Ovary (tissue), 3 donors: ENCODE measurements at regions not wholly inside any gene's neighbourhood (a gene's known extent, or its start where the extent isn't known, plus 50 kb on each side); places are given as distances from the start of the nearest gene placed in this dataset.

Source experiments
- EP300 ChIP-seq: sonication (generic); formaldehyde crosslinking; IDR thresholded peaks from one replicate; pipeline ENCODE4 v1.6.1; 2017; ENCODE audit warnings: antibody characterized with exemption
- POLR2A ChIP-seq: fragments of 450-650 bp; IDR thresholded peaks from one replicate; pipeline ENCODE4 v1.6.1; 2017; ENCODE audit warnings: antibody characterized with exemption, mild to moderate bottlenecking, moderate library complexity
- TF ChIP-seq, protein P1 (sequence below), 3 donors: fragments of 450-650 bp in 2 of 3; fragments of 200-600 bp in 1 of 3; IDR thresholded peaks; one replicate each; pipeline versions ENCODE4 v1.5.1 to v1.8.0; 2016 to 2022; ENCODE audit warnings: antibody characterized with exemption in 3 of 3, mild to moderate bottlenecking in 1 of 3
- donor health status: DM: no; HTN: no; CAD: no.

DNA sequence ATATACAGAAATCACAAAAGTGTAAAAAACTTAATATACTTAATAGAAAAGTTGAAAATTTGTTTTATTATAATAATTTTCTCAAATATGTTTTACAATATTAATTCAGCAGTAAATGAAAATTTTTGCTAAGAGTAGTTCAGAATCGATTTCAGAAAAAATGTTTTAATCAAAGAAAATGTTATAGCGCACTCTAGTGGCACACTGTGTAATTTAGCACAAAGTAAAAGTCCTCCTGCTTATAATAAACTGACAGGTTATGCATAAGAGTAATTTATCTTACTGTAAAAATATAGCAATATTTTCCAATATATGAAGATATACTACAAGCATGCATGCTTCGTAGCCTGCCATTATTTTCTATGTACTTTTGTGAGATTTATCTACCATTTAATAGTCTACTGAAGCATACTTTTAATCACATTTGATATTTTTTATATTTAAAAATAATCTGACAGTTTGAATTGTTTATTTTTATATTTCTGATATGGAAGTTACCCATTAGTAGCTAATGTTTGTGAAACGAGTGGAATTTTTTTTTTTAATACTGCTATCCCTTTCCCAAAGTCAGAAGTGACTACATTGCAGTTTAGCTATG, 217.9 kb upstream of the KLHL4 start:
- TF ChIP-seq, protein P1, sequence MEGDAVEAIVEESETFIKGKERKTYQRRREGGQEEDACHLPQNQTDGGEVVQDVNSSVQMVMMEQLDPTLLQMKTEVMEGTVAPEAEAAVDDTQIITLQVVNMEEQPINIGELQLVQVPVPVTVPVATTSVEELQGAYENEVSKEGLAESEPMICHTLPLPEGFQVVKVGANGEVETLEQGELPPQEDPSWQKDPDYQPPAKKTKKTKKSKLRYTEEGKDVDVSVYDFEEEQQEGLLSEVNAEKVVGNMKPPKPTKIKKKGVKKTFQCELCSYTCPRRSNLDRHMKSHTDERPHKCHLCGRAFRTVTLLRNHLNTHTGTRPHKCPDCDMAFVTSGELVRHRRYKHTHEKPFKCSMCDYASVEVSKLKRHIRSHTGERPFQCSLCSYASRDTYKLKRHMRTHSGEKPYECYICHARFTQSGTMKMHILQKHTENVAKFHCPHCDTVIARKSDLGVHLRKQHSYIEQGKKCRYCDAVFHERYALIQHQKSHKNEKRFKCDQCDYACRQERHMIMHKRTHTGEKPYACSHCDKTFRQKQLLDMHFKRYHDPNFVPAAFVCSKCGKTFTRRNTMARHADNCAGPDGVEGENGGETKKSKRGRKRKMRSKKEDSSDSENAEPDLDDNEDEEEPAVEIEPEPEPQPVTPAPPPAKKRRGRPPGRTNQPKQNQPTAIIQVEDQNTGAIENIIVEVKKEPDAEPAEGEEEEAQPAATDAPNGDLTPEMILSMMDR (IDR thresholded peaks at IDR 0.05): no peak
- no peak for TF ChIP-seq POLR2A
- TF ChIP-seq EP300: no peak
